ENCODE measurements at regions not wholly inside any gene's neighbourhood (a gene's known extent, or its start where the extent isn't known, plus 50 kb on each side); places are given as distances from the start of the nearest gene placed in this dataset.
A peak's percentile ranks its signal among the peaks of the same experiment; 100 is the strongest.

DNA sequence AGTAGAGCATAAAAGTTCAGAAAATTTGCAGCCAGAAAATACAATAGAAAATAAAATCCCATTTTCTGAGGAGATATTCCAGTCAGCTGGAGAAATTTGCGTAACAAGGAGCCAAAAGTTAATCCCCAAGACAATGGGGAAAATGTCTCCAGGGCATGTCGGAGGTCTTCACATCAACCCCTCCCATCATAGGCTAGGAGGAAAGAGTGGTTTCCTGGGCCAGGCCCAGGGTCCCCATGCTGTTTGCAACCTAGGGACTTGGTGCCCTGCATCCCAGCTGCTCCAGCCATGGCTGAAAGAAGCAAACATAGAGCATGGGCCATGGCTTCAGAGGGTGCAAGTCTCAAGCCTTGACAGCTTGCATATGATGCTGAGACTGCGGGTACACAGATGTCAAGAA lies 255.0 kb downstream of the DTWD2 start (continued):
- TF ChIP-seq HMGA2 (CRISPR knock-in tag; IDR thresholded peaks at IDR 0.05) (no peak), ARID4B (CRISPR knock-in tag; IDR thresholded peaks at IDR 0.05; ENCODE audit: borderline replicate concordance) (no peak), JUN (CRISPR knock-in tag; IDR thresholded peaks at IDR 0.05) (no peak), TCF7 (CRISPR knock-in tag; IDR thresholded peaks at IDR 0.05; ENCODE audit: low read depth) (no peak), ELF4 (CRISPR knock-in tag; IDR thresholded peaks at IDR 0.05; ENCODE audit: low read depth) (no peak)
- TF ChIP-seq, protein P1, sequence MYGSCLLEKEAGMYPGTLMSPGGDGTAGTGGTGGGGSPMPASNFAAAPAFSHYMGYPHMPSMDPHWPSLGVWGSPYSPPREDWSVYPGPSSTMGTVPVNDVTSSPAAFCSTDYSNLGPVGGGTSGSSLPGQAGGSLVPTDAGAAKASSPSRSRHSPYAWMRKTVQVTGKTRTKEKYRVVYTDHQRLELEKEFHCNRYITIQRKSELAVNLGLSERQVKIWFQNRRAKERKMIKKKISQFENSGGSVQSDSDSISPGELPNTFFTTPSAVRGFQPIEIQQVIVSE (CRISPR knock-in tag; IDR thresholded peaks at IDR 0.05; ENCODE audit: borderline replicate concordance) = no peak

DNA sequence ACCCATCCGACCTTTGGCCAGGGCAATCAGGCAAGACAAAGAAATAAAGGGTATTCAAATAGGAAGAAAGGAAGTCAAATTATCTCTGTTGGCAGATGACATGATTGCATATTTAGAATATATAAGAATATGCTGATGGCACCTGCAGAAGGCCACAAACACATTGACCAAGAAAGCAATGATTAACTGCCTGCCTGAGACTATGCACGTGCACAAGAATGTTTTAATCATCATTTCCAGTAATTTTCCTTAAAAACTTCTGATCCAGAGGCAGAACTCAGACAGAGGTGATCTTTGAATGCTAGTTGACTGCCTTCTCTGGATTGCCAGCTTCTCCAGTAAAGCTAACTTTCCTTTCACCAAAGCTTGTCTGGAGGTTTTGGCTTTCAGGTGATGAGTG lies 260.2 kb downstream of the DTWD2 start:
- H3K27me3 Mint-ChIP-seq (ENCODE audit: low read depth) = no peaks in the 10 kb centered on the region
- 0 out of 2 replicates have a peak overlapping the region, but pooled peaks have one; percentile 2 for H3K4me3 Mint-ChIP-seq
- ATAC-seq (peak; percentile 18), DNase-seq (ENCODE audit: low spot score) (no peak)
- POLR2A ChIA-PET = no interaction called here
- peaks cover 21% of the 10 kb centered on the region for H3K9me3 Mint-ChIP-seq
- CTCF ChIA-PET = no interaction called here
- H3K36me3 Mint-ChIP-seq = peaks cover 8% of the 10 kb centered on the region
- peaks cover 33% of the 10 kb centered on the region for H3K4me1 Mint-ChIP-seq
- H3K27ac Mint-ChIP-seq = peak overlapping the region; percentile 92; the same call in 1 of the 2 replicates
- TF ChIP-seq ATF3 (CRISPR knock-in tag; conservative IDR thresholded peaks at IDR 0.05) = no peak
- TF ChIP-seq MYBL2 (CRISPR knock-in tag; IDR thresholded peaks at IDR 0.05) = no peak
- TF ChIP-seq OVOL2 (CRISPR knock-in tag; IDR thresholded peaks at IDR 0.05; ENCODE audit: borderline replicate concordance) = no peak
- TF ChIP-seq ETV6 (CRISPR knock-in tag; IDR thresholded peaks at IDR 0.05) = no peak
- TF ChIP-seq, protein P2, sequence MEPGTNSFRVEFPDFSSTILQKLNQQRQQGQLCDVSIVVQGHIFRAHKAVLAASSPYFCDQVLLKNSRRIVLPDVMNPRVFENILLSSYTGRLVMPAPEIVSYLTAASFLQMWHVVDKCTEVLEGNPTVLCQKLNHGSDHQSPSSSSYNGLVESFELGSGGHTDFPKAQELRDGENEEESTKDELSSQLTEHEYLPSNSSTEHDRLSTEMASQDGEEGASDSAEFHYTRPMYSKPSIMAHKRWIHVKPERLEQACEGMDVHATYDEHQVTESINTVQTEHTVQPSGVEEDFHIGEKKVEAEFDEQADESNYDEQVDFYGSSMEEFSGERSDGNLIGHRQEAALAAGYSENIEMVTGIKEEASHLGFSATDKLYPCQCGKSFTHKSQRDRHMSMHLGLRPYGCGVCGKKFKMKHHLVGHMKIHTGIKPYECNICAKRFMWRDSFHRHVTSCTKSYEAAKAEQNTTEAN (CRISPR knock-in tag; IDR thresholded peaks at IDR 0.05) = no peak
- TF ChIP-seq STAT6 (CRISPR knock-in tag; conservative IDR thresholded peaks at IDR 0.05; ENCODE audit: low read depth) = no peak
- no peak for TF ChIP-seq NR3C1 (CRISPR knock-in tag; conservative IDR thresholded peaks at IDR 0.05; ENCODE audit: low read depth)
- no peak for TF ChIP-seq TEAD4 (CRISPR knock-in tag; IDR thresholded peaks at IDR 0.05)
- no peak for TF ChIP-seq ZNF423 (CRISPR knock-in tag; IDR thresholded peaks at IDR 0.05)
- TF ChIP-seq, protein P3, sequence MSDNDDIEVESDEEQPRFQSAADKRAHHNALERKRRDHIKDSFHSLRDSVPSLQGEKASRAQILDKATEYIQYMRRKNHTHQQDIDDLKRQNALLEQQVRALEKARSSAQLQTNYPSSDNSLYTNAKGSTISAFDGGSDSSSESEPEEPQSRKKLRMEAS (CRISPR knock-in tag; IDR thresholded peaks at IDR 0.05) = no peak
- TF ChIP-seq ZSCAN18 (CRISPR knock-in tag; IDR thresholded peaks at IDR 0.05) = no peak
- no peak for TF ChIP-seq PRRX2 (CRISPR knock-in tag; IDR thresholded peaks at IDR 0.05)
- TF ChIP-seq JAZF1 (CRISPR knock-in tag; IDR thresholded peaks at IDR 0.05) = no peak
- TF ChIP-seq ZMAT4 (CRISPR knock-in tag; IDR thresholded peaks at IDR 0.05) = no peak
- TF ChIP-seq KAT7 (CRISPR knock-in tag; IDR thresholded peaks at IDR 0.05; ENCODE audit: borderline replicate concordance) = no peak
- no peak for TF ChIP-seq CREB1 (CRISPR knock-in tag; IDR thresholded peaks at IDR 0.05)
- TF ChIP-seq, protein P4, sequence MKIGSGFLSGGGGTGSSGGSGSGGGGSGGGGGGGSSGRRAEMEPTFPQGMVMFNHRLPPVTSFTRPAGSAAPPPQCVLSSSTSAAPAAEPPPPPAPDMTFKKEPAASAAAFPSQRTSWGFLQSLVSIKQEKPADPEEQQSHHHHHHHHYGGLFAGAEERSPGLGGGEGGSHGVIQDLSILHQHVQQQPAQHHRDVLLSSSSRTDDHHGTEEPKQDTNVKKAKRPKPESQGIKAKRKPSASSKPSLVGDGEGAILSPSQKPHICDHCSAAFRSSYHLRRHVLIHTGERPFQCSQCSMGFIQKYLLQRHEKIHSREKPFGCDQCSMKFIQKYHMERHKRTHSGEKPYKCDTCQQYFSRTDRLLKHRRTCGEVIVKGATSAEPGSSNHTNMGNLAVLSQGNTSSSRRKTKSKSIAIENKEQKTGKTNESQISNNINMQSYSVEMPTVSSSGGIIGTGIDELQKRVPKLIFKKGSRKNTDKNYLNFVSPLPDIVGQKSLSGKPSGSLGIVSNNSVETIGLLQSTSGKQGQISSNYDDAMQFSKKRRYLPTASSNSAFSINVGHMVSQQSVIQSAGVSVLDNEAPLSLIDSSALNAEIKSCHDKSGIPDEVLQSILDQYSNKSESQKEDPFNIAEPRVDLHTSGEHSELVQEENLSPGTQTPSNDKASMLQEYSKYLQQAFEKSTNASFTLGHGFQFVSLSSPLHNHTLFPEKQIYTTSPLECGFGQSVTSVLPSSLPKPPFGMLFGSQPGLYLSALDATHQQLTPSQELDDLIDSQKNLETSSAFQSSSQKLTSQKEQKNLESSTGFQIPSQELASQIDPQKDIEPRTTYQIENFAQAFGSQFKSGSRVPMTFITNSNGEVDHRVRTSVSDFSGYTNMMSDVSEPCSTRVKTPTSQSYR (CRISPR knock-in tag; IDR thresholded peaks at IDR 0.05) = no peak
- no peak for TF ChIP-seq CREM (CRISPR knock-in tag; IDR thresholded peaks at IDR 0.05)
